HG03108 (cell line): ENCODE measurements at regions not wholly inside any gene's neighbourhood (a gene's known extent, or its start where the extent isn't known, plus 50 kb on each side); places are given as distances from the start of the nearest gene placed in this dataset.
"Not testable (repeated sequence)": the region's sequence is repeated elsewhere in the genome, so short reads cannot be mapped to it uniquely, and the experiment has no call there.

ENCODE experiments used
- ATAC-seq: cut with Tn5 transposase; IDR thresholded peaks from one replicate; pipeline ENCODE4 v1.9.1; 2021; ENCODE audit warnings: moderate library complexity; ENCODE audit not compliant: unreplicated experiment

DNA sequence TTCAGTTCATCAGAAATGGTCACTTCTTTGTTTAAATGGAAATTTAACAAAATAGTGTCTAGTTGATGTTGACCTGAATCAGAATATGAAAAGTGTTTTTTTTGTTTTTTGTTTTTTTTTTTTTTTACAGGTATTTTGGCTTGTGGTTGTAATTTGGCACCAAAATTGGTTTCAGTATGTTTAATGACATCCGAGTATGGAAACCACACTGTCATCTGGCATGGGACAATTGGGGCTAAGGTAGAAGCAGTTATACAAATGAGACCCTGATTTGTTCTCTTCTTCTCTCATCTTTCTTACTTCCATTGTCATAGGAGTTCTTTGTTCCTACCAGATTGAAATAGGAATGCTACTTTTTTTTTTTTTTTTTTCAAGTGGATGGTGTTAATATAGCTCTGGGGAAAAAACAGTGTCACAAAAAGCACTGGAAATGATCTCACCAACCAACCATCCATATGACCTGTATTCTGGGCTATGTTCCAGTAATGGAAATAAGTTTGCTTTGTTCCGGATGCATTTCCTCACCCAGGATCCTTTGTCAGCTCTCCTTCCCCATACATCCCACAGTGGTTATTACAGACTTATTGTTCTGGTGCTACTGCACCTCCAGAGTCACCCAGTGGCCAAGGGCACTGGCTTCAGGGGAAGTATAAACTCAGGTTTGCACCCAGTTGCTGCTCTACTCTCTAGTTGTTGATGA, 95.8 kb downstream of the ATXN3L start:
- no peak for ATAC-seq

DNA sequence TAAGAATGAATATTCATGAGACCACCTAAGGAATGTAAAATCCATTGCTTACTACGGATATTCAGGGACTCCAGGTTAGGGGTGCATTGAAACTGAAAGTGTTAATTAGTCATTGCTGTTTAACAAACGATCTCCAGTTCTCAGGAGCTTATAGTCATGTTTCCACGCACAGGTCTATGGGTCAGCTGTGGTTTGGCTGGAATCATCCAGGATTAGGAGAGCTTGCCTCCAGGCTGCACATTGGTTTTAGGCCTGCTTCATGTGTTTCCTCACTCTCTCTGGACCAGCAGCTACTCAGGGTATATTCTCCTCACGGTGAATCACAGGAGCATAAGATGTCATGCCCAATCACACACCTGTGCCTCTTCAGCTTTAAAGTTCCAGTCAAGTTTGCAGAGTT, 98.9 kb downstream of the ATXN3L start:
- no peak for ATAC-seq

DNA sequence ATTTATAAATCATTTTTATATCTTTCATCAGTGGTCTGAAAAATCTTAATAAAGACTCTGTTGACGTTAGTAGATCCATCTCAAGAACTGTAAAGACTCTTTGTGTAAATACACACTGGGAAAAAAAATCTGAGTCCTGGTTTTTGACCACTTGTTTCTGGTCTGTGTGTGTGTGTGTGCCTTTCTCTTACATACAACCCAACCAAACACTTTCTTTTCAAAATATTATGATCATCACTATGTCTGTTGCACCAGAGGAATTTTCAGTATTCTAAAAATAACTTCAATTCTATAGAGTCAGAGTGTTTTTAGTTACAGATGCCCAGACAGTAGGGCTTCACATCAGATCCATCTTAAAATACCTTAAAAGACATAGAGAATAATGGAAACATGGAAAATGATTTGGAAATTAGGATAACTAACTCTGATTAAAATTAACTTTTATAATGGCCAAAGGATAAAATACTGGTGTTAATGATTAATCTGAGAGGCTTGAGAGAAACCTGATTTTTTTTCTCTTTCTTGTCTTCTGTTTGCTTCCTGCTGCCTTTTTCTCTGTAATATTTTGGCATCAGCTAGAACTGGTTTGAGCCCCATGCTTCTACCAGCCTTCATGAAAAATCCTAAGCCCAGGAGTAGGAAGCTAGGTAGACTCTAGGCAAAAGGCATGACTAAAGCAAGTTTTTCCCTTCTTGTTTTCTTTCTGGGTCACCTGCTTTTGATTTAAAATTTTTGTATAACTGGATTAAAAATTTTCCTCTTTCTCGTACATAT, 99.7 kb downstream of the ATXN3L start:
- no peak for ATAC-seq

GRCh38 chrX:13218758-13219157, 101.1 kb downstream of the ATXN3L start:
- no peak for ATAC-seq

DNA sequence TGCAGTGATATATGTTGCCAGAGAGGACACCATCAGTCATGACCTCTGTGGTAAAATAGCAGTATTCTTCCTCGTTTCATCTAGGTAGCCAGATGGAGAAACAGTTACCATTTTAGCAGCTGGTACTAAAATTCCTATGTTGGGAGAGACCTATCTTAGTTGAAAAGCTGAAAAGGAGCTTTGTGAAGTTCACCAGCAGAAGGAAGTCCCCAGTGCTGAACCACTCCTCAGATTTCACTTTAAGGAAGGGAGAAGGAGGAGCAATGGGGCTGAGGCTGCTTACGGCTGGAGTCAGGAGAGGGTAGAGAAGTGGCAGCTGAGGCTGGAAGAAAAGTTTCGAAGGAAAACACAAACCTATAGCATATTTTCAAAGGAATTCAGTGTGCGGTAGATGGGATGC, 103.7 kb downstream of the ATXN3L start:
- no peak for ATAC-seq

DNA sequence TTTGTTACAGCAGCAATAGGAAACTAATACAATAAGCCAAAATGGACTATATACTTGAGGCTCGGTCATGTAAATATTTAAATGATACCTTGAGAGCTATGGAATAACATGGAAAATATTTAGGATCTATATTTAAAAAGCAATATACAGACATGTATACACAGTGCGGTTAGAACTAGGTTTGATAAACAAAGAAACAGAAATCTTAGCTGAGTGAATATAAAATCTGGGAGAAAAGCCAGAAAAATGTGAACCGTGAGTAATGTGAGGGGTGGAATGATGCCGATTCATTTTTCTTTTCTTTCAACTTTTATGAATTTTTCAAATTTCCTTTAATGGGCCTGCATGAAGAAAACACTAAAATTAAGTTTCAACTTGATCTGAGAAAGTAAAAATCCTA, 104.1 kb downstream of the ATXN3L start:
- ATAC-seq: no peak

GRCh38 chrX:13212191-13212651, 107.6 kb downstream of the ATXN3L start:
- ATAC-seq: no peak

GRCh38 chrX:13210142-13210541, 109.7 kb downstream of the ATXN3L start:
- ATAC-seq: not testable (repeated sequence)

GRCh38 chrX:13209704-13210103, 110.1 kb downstream of the ATXN3L start:
- not testable (repeated sequence) for ATAC-seq

- ATAC-seq: no peak
These were observed 111.4 kb downstream of the ATXN3L start for GRCh38 chrX:13208281-13208935.

DNA sequence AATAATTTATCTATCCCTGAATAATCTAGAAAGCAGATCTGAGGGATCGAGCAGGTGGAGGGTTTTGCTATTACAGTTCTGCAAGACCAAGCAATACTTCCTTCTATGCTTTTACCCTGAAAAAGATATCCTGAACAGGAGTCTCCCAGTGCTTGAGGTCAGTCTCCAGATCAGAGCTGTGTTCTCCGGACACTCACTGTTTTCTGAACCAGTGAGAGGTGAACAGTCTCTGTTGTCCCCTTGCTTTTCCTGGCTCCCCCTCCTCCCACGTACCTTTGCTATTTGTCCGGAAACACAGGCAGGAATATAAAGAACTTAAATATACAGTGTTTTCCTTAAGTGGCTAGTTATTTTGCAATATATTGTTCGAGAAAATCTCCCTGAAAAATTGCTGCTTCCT, 116.6 kb downstream of the ATXN3L start:
- ATAC-seq: no peak

GRCh38 chrX:13201605-13202219, 118.1 kb downstream of the ATXN3L start:
- ATAC-seq: no peak

GRCh38 chrX:13200398-13200797, 119.5 kb downstream of the ATXN3L start:
- no peak for ATAC-seq

GRCh38 chrX:13198762-13199064, 121.1 kb downstream of the ATXN3L start:
- ATAC-seq: no peak

DNA sequence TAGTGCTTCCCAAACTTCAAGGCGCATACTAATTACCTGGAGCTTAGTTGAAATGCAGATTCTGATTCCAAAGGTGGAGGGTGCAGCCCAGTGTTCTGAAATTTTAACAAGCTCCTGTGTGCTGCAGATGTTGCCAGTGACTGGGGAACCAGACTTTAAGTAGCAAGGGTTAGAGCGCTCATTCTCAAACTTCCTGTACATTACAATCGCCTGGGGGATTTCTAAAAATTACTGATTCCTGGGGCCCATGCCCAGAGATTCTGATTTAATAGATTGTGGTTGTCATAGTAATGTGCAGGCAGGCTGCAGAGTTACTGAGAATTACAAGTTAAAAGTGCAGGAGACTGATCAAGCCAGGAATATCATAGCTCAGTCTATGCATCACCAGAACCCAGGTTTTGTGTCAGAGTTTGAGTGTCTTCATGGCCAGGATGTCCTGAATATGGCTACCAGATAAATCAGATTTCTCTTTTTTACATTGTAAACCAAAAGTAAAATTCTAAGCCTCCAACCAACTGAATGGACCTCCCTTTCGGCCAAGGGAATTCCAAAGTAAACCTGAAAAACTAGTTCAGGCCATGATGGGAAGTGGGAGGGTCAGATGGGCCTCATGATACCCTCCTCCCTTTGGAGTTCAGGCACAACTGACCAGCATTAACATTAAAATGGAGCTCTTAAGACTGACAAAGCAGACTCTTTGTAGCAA, 121.6 kb downstream of the ATXN3L start:
- ATAC-seq: no peak

GRCh38 chrX:13196782-13197181, 123.1 kb downstream of the ATXN3L start:
- no peak for ATAC-seq

DNA sequence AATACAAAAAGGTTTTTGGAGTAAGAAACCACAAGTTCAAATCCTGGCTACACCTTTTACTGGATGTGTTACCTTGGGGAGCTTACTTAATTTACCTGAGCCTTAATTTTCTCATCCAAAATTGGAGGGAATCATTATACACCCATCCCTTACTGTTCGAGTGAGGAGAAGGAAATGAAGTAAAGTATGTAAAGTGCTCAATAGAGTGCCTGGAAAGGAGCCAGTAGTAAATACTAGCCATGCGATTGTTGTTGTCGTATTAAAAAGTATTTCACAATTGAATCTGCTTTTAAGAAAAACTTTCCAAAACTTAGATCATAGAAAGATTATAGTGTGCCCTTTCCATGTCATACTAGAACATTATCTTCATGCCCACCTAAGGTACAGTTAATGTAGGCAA, 124.5 kb downstream of the ATXN3L start:
- ATAC-seq: no peak

GRCh38 chrX:13194291-13195103, 125.4 kb downstream of the ATXN3L start:
- no peak for ATAC-seq

- no peak for ATAC-seq
These were observed 129.8 kb downstream of the ATXN3L start for GRCh38 chrX:13190051-13190450.

DNA sequence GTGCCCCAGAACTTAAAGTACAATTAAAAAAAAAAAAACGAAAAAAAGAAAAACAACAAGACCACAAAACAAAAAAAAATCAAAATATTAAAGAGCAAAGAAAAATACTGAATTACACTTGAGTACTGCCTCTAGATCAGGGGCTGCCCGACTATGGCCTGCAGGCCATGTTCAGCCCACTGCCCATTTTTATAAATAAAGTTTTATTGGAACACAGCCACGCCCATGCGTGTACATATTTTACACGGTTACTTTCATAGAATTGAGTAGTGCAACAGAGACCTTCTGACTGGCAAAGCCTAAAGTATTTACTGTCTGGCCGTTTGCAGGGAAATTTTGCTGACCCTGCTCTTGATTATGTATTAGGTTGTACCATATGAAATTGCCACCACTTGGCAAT, 130.5 kb downstream of the ATXN3L start:
- no peak for ATAC-seq
